HG03520 (cell line): ENCODE measurements at regions not wholly inside any gene's neighbourhood (a gene's known extent, or its start where the extent isn't known, plus 50 kb on each side); places are given as distances from the start of the nearest gene placed in this dataset.

ENCODE experiments used
- ATAC-seq: cut with Tn5 transposase; IDR thresholded peaks from one replicate; pipeline ENCODE4 v1.9.1; 2021; ENCODE audit warnings: mild to moderate bottlenecking, moderate library complexity; ENCODE audit not compliant: unreplicated experiment

GRCh38 chr7:31398815-31399214, 58.3 kb upstream of the NEUROD6 start:
- ATAC-seq, result no peak

- ATAC-seq, result no peak
Observed at GRCh38 chr7:31407178-31407676, 66.7 kb upstream of the NEUROD6 start.

GRCh38 chr7:31408140-31408729, 67.7 kb upstream of the NEUROD6 start:
- no peak for ATAC-seq

DNA sequence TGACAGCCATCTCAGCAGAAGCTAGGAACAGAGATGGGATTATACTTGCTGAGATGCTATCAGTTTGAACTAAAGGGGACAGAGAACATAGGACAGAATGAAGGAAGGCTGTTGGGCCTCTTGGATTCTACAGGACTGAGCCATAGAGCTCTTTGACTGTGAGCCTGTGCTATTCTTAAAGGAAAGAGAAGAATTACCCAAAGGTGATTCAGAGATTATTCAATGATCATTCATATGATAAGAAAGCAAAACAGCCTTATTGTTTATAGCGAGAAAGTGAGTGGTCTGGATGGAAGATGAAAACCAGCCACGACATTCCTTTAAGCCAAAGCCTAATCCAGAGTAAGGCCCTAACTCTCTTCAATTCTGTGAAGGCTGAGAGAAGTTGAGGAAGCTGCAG, 69.7 kb upstream of the NEUROD6 start:
- no peak for ATAC-seq

DNA sequence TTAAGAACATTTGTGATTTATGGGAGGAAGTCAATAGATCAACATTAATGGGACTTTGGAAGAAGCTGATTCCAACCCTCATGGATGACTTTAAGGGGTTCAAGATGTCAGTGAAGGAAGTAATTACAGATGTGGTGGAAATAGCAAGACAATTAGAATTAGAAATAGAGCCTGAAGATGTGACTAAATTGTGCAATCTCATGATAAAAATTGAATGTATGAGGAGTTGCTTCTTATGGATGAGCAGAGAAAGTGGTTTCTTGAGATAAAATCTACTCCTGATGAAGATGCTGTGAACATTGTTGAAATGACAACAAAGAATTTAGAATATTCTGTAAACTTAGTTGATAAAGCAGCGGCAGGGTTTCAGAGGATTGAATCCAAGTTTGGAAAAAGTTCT, 70.9 kb upstream of the NEUROD6 start:
- no peak for ATAC-seq

DNA sequence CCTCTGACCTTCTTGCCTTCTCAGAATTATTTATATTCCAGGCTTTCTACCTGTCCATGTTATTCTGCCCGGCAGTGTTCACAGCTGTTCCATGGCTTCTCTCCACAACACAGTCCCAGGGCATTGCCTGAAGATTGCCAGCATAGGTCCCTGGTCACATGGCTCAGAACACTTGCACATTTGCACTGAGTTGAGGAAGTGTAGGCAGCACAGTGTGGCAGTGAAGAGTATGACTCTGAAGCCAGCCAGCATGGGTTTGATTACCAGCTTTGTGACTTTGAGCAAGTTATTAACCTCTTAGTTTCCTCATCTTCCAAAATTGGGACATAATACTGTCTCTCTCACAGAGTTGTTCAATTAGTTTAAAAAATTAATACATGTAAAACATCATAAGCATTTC, 73.2 kb upstream of the NEUROD6 start:
- no peak for ATAC-seq

DNA sequence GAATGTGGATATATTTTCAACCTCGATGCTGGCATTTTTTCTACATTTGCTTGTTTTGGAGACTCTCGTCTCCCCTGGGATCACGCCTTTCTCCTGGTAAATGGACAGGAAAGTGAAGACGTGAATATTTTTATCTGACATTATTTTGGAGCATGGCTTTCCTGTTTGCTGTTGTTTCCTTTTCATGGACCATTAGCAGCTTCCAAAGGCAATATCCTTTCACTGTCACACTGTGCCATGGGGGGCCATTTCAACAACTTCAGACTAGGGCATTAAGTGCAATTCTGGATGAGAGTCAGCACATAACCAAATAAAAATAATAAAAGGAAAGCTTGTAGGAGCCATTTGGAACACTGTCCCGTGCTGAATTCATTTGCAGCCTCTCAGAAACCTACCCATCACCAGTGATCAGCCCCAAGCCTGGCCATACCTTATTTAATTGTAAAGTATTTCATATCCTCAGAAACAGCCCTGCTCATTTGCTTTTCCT, 75.9 kb upstream of the NEUROD6 start:
- ATAC-seq, result no peak

- no peak for ATAC-seq
Observed at GRCh38 chr7:31418928-31419327, 78.4 kb upstream of the NEUROD6 start.

GRCh38 chr7:31419505-31420055, 79.1 kb upstream of the NEUROD6 start:
- ATAC-seq, result no peak

GRCh38 chr7:31420948-31421347, 80.4 kb upstream of the NEUROD6 start:
- ATAC-seq, result no peak

DNA sequence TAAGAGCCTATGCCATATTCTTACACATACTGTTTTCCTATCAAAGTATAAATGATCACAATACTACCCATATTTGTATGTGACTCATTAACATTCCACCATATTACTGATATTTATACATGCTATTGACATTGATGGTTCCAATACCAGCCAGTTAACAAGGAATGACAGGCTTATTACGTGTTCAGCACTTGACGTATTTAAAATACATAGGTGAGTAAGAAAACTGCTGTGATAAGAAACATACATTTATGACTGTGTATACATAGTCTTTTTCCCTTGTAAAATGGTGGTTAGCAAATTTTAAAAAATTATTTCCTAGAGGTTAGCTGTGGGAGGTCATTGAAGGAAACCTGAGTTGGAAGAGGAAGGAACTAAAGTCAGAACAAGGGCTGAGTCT, 81.1 kb upstream of the NEUROD6 start:
- ATAC-seq, result no peak

GRCh38 chr7:31423994-31424393, 83.5 kb upstream of the NEUROD6 start:
- ATAC-seq, result no peak

DNA sequence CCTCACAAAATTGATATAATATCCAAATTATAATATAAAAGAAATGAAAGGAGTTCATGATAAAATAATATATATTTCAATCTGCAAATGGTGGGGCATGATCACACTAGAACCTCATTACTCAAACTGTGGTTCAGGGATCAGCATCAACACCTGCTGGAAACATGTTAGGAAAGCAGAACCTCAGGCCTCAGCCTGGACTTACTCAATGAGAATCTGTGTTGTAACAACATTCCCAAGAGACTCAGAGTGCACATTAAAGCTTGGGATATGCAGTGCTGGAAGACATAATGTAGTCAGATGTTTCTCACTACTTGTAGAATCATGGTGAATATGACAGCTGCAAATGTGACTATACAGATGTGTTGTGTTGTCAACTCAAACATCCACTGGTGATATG, 81.7 kb upstream of the ITPRID1 start:
- ATAC-seq, result no peak

GRCh38 chr7:31432836-31433340, 81.0 kb upstream of the ITPRID1 start:
- ATAC-seq, result no peak

DNA sequence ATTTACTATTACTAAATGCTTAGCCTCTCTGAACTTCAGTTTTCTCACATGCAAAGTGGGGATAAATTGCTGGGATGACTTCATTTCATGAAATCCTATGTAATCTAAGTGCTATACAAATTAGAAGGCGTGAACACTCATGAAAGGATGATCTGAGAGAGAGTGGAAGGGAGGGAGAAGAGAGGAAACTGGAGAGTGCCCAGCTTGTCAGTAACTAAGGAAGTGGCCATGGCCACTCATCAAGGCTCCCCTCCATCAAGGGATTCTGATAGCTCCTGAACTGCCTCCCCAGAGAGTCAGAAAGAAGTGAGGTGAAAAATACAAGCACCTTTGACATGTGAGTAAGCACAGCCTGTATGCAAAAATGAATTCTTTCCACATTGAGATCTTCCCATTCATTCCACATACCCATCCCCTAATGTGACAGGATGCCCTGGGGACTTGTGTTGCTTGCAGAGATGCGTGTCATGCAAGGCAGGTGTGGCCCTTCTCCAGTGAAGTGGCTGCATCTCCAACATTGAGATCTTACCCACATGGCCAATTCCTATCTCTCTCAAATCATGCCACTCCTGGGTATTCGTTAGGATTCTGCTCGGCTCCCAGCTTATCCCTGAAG, 76.5 kb upstream of the ITPRID1 start:
- no peak for ATAC-seq

GRCh38 chr7:31439165-31439564, 74.7 kb upstream of the ITPRID1 start:
- no peak for ATAC-seq

DNA sequence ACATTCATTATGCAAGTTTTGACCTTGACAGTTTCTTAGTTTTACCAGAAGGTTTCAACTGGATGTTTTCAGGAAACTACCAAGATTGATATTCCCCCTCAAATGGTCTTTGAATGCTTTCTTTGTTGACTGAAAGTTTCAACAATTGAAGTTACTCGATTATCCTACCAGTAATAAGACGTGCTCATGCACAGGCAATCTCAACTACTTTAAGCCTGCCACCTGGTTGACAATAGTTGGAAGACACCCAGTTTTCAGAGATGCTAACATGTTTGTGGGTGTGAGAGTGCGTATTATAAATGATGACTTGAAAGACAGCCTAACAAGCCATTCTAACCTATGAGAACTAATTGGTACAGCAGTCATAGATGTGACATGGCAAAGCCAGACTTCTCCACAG, 73.4 kb upstream of the ITPRID1 start:
- no peak for ATAC-seq

- no peak for ATAC-seq
Observed at GRCh38 chr7:31442626-31443025, 71.3 kb upstream of the ITPRID1 start.

DNA sequence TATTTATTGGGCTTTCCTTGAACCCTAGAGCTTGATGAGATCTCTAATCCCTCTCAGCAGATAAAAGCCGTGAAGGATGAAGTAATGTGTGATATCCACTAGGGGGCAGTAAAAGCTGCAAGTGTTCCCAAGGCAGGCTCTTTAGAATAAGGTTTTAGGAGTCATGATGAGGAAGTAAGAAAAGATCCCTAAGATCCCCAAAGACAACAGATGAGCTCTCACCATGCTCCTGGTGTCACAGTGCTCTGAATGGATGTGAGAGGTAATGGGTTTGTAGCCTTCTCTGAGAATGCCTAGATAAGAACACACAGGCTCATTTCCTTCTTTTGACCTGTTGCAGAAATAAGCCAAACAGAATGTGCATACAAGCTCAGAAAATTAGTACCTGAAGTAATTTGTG, 70.4 kb upstream of the ITPRID1 start:
- peak; percentile 63 for ATAC-seq

- no peak for ATAC-seq
Observed at GRCh38 chr7:31444196-31444595, 69.7 kb upstream of the ITPRID1 start.

- ATAC-seq, result no peak
Observed at GRCh38 chr7:31445686-31446355, 68.1 kb upstream of the ITPRID1 start.

DNA sequence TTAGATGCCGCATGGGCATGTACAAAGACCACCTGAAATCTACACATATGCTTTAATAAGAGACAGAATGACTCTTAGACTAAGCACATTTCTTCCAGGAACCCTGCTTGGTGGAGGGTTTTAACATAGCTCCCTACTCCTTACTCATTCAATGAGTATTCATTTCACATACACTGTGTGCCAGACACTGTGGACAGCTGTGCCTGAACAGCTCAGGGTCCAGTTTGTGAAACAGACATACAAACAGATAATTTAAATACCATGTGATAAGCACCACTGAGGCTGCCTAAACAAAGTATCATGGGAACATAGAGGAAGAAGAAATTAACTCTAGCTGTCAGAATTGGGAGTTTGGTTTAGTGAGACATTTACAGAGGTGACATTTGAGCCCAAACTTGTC, 65.2 kb upstream of the ITPRID1 start:
- no peak for ATAC-seq
